Embryonic facial prominence (tissue), 1 donor: ENCODE measurements at regions not wholly inside any gene's neighbourhood (a gene's known extent, or its start where the extent isn't known, plus 50 kb on each side); places are given as distances from the start of the nearest gene placed in this dataset.

ENCODE experiments used
- DNase-seq: peaks from one replicate; pipeline ENCODE4 v3.0.0-alpha.2; 2016; ENCODE audit errors: extremely low spot score

DNA sequence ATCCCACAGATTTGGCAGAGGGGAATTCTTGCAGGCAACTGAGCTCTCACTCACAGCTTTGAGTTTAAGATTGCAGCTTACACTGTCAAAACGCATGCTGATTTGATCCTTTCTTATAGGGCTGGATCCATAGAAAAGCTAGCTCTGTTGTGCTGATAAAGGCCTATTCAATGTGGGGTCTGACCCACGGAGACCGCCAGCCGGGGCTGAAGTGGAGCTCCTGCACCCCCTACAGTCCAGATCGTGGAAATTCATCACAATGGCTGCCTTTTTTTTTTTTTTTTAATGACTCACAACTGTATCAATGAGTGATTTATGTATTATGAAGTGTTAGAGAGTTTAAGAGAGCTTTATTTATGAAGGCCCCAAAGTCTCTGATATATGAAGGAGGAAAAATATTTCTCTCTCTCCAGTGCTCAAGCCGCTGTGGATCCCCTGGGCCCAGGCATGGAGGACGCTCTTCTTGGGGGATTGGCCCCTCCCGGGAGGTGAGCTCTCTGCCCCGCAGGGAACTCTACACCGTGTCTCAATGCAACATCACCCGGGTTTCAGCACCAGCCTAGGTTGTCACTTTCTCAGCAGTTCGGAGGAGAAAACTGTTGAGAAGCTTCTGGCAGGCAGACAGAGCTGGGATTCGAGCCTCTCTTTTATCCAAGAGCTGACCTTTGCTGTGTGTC is 700.2 kb downstream of the IRX1 start:
- peak; percentile 40 for DNase-seq

GRCh38 chr5:4306057-4306456 is 710.4 kb downstream of the IRX1 start:
- no peak for DNase-seq

- DNase-seq, result no peak
Observed at GRCh38 chr5:4309026-4309425, 713.4 kb downstream of the IRX1 start.

DNA sequence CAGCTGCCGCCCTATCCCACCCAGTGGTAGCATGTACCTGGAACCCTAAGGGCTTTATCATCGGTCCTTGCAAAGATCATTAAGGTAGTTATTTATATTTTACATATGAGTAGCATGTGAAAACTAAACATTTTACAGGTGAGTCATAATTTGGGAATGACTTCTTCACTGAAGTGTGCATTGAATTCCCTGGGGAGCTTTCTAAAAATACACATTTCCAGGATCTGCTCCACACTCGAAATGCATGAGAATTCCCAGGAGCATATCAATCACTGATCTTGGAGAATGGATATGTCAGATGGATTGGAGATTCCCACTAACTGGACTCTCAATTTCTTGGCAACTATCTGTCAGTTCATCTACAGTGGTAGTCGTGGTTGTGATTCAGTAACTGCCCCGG is 717.5 kb downstream of the IRX1 start:
- DNase-seq, result no peak

GRCh38 chr5:4319478-4320128 is 724.0 kb downstream of the IRX1 start:
- no peak for DNase-seq

DNA sequence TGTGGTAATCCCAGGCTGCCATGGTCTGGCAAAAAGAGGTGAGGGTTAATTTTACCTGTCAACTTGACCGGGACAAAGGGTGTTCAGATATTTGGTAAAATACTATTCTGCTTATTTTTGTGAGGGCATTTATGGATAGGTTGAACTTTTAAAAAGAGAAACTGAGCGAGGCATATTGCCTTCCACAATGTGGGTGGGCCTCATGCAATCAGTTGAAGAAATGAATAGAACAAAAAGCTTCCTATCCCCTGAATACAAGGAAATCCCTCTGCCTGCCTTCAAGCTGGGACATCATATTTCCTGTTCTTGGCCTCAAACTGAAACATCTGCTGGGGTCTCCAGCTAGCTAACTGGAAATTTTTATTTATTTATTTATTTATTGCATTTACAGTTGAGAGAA is 734.7 kb downstream of the IRX1 start:
- no peak for DNase-seq

- no peak for DNase-seq
Observed at GRCh38 chr5:4335078-4335477, 739.4 kb downstream of the IRX1 start.

DNA sequence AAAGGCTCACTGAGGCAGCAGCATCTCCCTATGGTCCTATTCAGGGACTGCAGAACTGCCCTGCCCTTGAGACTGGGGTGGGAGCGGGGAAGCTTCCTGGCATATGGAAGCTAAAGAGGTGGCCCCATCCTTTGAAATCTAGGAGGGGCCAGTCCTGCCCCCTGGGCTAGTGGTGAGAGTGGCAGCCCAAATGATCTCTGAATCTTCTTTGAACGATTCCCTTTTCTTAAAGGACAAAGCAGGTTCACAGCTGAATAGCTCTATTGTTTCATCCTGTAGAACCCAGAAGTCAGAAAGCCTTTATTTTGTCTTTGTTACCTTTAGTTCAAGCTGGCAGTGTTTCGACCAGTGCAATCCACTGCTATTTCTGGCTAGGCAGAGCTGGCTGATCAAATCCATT is 741.9 kb downstream of the IRX1 start:
- DNase-seq, result no peak

DNA sequence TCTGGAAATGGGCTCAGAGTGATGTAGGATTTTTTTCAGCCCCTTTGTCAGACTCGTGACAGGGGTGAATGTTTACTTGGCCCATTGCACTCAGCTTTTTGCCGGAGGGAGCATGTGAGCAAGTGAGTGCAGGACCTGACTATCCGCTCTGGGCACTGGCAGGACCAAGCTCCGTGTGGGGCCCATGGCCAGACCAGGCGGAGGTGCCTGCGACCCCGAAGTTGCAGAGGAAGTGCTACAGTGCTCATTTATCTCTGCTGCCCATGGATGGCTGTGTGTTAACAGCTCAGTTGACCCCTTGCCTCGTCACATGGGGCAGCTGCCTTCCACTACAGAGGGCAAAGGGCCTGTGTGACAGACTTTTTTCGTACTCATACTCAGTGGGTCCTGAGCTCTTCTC is 744.3 kb downstream of the IRX1 start:
- no peak for DNase-seq

DNA sequence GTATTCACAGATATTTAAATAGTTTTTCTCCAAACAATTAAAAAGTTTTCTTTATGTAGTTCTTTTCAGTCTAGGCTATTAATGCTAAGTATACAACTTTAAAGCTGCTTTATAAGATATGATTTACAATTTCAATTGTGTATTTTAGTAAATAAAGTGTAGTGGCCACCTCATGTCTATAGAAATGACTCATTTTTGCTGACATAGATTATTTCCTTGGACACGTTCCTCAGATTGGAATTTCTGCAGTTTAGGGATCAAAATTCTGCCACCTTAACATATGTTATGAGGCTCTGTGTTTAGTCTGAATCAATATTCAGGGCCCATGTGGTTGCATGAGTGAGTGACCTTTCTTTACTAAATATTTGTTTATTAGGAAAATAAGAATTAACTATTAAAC is 750.2 kb downstream of the IRX1 start:
- DNase-seq, result no peak

DNA sequence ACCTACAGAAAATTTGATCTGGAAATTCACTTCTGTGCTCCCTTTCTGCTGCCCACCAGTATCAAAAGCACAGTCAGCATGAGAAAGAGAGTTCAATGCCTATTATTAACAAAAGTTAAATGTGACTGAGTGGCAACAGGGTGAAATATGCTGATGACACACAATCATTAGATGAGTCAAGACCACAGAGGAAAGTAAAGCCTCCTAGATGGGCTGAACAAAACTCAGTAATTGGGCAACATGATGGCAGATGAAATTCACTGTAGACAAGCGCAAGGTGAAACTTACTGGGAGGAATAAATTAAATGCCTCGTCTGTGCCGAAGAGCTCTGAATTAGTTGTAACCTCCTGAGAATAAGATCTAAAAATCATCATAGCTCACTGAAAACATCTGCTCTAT is 752.8 kb downstream of the IRX1 start:
- no peak for DNase-seq

DNA sequence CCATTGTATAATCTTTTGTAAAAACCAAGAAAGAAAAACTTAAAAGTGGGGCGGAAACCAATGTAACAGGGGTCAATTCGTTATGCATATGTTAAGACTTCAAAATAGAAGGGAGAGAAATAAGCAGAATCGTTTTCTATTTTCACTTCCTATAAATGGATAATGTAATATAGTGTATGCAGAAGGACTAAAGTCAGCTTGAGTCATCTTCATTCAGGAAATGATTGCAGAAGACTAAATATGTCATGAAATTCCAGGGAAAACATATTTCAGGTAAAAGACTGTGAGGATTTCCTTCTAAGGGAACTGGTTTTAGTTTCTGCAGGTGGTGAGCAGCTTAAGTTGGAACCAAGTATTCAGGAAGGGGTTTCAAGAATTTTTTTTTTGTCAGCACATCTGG is 753.3 kb downstream of the IRX1 start:
- no peak for DNase-seq

DNA sequence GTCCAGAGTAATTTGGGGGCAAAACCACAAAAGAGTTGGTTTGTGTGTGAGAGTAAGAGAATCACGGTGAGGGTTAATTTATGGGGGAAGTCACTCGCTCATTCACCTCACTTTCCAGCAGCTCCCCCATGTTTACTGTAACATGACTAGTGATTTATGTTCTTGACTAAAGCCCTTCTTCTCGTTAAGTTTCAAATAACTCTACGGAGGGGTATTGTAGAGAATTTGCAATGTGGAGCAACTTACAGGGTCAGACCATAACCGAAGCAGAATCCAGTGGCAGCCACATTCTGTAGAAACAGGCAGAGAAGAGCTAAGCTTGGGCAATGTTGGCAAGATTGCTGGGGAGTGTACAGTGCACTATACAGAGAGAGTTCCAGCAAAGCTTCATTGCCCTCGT is 760.6 kb downstream of the IRX1 start:
- DNase-seq, result no peak

- DNase-seq, result no peak
Observed at GRCh38 chr5:4359847-4360246, 764.2 kb downstream of the IRX1 start.

GRCh38 chr5:4361753-4362152 is 766.1 kb downstream of the IRX1 start:
- no peak for DNase-seq

- no peak for DNase-seq
Observed at GRCh38 chr5:4362411-4362810, 766.8 kb downstream of the IRX1 start.

GRCh38 chr5:4363045-4363444 is 767.4 kb downstream of the IRX1 start:
- no peak for DNase-seq

DNA sequence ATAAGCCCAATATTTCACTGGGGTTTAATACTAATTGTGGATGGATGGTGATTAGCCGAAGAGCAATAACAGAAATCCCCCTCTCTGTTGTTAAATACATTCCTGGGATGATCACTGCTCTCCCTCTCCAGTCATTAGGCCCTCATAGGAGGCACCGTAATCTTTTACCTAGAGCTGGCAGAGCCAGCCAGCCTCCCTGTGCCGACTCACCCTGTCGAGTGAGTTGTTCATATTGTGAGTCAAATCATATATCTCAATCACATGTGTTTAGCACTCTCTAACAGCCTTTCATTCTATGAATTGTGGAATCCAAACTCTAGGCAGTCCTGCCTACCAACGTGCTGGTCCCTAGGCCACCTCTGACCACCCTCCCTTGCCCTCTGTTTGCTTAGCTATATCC is 771.0 kb downstream of the IRX1 start:
- DNase-seq, result no peak

GRCh38 chr5:4370218-4370617 is 769.9 kb upstream of the ADAMTS16 start:
- no peak for DNase-seq

GRCh38 chr5:4372481-4372880 is 767.6 kb upstream of the ADAMTS16 start:
- no peak for DNase-seq

DNA sequence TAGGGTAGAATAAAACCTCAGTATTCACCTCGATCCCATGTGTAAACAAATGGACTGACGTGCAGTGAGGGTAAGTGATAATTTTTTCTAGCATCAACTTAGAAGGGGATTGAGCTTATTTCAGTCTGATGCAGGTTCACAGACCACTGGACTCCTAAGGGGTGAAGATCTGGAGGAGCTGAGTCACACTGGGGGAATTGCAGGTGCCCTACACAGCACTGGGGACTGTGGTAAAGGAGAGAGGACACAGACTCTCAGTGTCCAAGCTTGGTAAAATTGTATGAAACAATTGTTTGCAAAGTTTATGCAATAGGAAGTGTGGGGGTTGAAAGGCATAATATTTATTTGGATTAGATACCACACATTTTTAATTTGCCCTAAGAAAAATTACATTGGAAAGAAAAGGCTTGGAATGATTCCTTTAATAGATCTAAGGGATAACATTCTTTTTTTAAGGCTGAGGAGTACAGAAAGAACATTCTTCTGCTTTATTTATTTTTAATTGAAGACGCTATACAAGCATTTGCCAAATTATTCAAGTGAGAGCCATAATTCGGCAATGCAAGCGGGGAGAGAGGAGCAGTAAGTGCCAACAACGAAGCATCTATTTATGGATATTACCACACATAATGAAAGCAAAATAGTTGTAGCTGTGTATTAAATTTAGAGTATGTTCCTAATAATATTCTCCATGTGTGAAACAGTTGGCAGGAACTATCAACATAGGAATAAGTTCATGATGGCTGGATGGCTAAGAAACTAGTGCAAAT is 766.9 kb upstream of the ADAMTS16 start:
- no peak for DNase-seq

DNA sequence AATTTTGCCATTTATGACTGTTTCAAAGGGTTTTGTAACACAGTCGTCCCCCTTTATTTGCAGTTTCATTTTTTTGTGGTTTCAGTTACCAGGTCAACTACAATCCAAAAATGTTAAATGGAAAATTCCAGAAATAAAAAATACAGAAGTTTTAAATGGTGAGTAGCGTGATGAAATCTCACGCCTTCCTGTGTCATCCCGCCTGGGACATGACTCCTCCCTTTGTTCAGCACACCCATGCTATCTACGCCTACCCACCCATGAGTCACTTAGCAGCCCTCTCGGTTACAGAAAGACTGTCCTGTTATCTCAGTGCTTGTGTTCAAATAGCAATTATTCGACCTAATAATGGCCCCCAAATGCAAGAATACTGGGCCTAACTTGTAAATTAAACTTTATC is 765.3 kb upstream of the ADAMTS16 start:
- no peak for DNase-seq

DNA sequence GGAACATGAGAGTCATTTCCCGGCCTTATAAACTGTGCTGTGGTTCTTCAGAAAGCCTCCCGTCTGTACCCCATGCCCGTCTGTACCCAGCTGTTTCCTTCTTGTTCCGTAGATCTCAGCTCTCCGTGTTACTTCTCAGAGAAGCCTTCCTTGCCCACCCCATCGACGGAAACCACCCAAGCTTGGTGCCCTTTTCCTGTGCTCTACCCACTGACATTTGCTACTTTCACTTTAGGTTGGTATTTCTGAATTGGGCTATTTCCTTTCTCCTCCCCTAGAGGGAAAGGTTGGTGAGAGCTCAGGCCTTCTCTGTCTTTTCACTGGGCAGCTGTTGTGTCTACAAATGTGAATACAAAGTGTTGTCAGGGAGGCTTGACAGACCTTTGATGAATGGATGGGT is 764.5 kb upstream of the ADAMTS16 start:
- DNase-seq, result no peak
